ENCODE measurements at regions not wholly inside any gene's neighbourhood (a gene's known extent, or its start where the extent isn't known, plus 50 kb on each side); places are given as distances from the start of the nearest gene placed in this dataset.

- TF ChIP-seq POLR2AphosphoS5 (IDR thresholded peaks at IDR 0.05; ENCODE audit: low read depth, low read length) = no peak
- TF ChIP-seq TAF1 (IDR thresholded peaks at IDR 0.05; ENCODE audit: borderline replicate concordance, low read depth, low read length) = no peak
- TF ChIP-seq POLR2A (IDR thresholded peaks at IDR 0.05; ENCODE audit: low read depth, low read length) = no peak
- no peak for DNase-seq (ENCODE audit: insufficient read length)
- FAIRE-seq = no peak
These were observed 76.1 kb downstream of the RPL27A start for GRCh38 chr11:8758619-8759169.

DNA sequence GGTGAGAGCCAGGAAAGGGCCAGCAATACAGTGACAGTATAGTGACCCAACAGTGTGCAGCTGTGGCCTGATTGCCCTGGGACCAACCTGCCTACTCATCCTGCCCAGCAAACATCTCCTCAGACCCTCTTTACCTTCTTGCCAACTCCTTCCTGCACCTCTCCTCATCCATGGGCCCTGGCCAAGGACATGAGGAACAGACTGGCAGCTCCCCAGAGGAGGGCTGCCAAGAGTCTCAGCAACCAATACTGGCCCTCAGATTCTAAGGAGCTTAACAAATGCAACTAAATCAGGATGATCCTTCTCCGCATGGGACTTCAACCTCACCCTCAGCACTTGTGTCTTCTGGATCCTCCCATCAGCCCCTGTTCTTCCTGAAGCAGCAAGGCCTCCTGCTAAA lies 77.0 kb downstream of the RPL27A start:
- FAIRE-seq (no peak), DNase-seq (ENCODE audit: insufficient read length) (no peak)
- no peak for TF ChIP-seq TAF1 (IDR thresholded peaks at IDR 0.05; ENCODE audit: borderline replicate concordance, low read depth, low read length)
- no peak for TF ChIP-seq POLR2AphosphoS5 (IDR thresholded peaks at IDR 0.05; ENCODE audit: low read depth, low read length)
- no peak for TF ChIP-seq POLR2A (IDR thresholded peaks at IDR 0.05; ENCODE audit: low read depth, low read length)

DNA sequence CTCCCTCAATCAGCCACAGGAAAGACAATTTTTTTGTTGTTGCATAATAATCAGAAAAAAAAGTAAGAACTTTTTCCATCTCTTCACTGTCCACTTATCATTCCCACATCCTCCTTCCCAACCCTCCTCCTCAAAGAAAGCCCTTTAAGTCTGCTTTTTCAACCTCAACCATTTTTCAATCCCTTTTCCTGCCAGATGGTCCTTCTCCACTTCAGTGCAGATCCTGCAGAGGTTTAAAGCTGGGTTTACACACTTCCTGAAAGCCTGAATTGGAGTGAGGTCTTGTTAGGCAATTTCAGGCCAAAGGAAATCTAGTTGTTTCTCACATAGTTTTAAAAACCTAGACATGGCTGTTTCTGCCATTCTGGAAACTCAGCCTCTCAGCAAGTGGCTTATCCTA lies 78.3 kb downstream of the RPL27A start:
- TF ChIP-seq POLR2A (IDR thresholded peaks at IDR 0.05; ENCODE audit: low read depth, low read length) = no peak
- no peak for TF ChIP-seq POLR2AphosphoS5 (IDR thresholded peaks at IDR 0.05; ENCODE audit: low read depth, low read length)
- TF ChIP-seq TAF1 (IDR thresholded peaks at IDR 0.05; ENCODE audit: borderline replicate concordance, low read depth, low read length) = no peak
- no peak for FAIRE-seq
- no peak for DNase-seq (ENCODE audit: insufficient read length)

GRCh38 chr11:8763070-8763685 lies 80.6 kb downstream of the RPL27A start:
- DNase-seq (ENCODE audit: insufficient read length) = no peak
- TF ChIP-seq POLR2AphosphoS5 (IDR thresholded peaks at IDR 0.05; ENCODE audit: low read depth, low read length) (no peak), TAF1 (IDR thresholded peaks at IDR 0.05; ENCODE audit: borderline replicate concordance, low read depth, low read length) (no peak), POLR2A (IDR thresholded peaks at IDR 0.05; ENCODE audit: low read depth, low read length) (no peak)
- no peak for FAIRE-seq

- no peak for TF ChIP-seq POLR2AphosphoS5 (IDR thresholded peaks at IDR 0.05; ENCODE audit: low read depth, low read length)
- no peak for TF ChIP-seq TAF1 (IDR thresholded peaks at IDR 0.05; ENCODE audit: borderline replicate concordance, low read depth, low read length)
- no peak for FAIRE-seq
- no peak for DNase-seq (ENCODE audit: insufficient read length)
These were observed 82.7 kb downstream of the RPL27A start for GRCh38 chr11:8765294-8765693.

- FAIRE-seq (no peak), DNase-seq (ENCODE audit: insufficient read length) (no peak)
- TF ChIP-seq POLR2A (IDR thresholded peaks at IDR 0.05; ENCODE audit: low read depth, low read length) = no peak
- no peak for TF ChIP-seq POLR2AphosphoS5 (IDR thresholded peaks at IDR 0.05; ENCODE audit: low read depth, low read length)
- TF ChIP-seq TAF1 (IDR thresholded peaks at IDR 0.05; ENCODE audit: borderline replicate concordance, low read depth, low read length) = no peak
These were observed 83.7 kb downstream of the RPL27A start for GRCh38 chr11:8766043-8766987.

- DNase-seq (ENCODE audit: insufficient read length) = no peak
- TF ChIP-seq POLR2A (IDR thresholded peaks at IDR 0.05; ENCODE audit: low read depth, low read length) = no peak
- TF ChIP-seq POLR2AphosphoS5 (IDR thresholded peaks at IDR 0.05; ENCODE audit: low read depth, low read length) = no peak
- TF ChIP-seq TAF1 (IDR thresholded peaks at IDR 0.05; ENCODE audit: borderline replicate concordance, low read depth, low read length) = no peak
- no peak for FAIRE-seq
These were observed 84.4 kb downstream of the RPL27A start for GRCh38 chr11:8766988-8767374.

DNA sequence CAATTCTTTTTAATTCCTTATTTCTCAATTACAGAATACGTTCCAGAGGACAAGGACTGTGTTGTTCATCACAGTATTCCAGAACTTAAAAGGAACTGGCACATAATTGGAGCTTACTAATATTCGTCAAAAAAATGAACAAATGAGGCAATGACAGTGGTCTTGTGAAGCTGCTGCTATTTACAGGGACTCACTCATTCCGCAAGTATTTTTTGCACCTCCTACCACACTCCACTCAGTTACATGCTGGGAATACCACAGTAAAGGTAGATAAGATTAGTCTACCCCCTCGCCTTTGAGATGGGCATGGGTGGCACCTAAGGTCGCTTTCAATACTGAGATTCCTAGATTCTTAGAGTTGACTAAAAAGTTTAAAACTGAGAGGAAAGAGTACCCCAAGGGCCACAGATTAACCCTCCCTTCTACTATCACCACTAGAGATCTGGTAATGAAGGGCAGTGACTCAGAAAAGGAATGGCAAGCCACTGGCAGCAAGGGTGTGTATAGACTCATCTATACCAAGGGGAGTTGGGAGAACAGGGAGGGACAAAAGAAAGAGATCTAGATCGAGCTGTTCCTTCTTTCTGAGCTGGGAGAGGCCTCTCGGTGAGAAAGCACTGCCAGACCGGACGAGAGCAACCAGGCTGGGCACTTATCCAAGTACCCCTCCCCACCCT lies 85.0 kb downstream of the RPL27A start:
- DNase-seq (ENCODE audit: insufficient read length) (no peak), FAIRE-seq (no peak)
- TF ChIP-seq TAF1 (IDR thresholded peaks at IDR 0.05; ENCODE audit: borderline replicate concordance, low read depth, low read length) = no peak
- no peak for TF ChIP-seq POLR2AphosphoS5 (IDR thresholded peaks at IDR 0.05; ENCODE audit: low read depth, low read length)

DNA sequence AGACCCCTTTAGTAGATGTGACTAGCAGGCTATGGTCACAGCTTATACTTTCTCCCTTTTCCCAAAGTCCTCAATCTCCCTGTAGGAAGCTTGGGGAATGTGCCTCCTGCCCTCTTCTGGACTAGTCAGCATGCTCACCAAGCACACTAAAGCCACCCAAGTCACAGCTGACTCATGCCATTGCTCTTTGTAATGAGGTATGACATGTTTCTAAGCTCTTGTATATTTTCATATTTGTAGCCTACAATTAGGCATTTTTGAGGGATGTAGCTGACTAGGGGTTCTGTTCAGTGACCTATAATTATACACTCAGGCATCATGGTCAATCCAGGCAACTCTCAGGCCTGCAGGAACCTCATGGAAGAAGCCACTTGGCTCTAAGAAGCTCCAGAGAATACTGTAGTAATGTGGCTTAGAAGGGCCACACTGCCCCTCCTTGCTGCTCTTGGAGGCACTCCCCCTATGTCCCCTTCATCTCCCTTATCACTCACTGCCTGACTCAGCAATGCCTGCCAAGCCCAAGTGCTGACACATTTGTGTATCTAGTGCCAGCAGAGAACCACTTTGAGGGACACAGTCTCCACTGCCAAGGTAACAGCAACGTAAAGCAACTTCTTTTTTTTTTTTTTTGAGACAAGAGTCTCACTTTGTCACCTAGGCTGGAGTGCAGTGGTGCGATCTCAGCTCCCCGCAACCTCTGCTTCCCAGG lies 86.2 kb downstream of the RPL27A start:
- DNase-seq (ENCODE audit: insufficient read length) (no peak), FAIRE-seq (peak; percentile 27)
- no peak for TF ChIP-seq TAF1 (IDR thresholded peaks at IDR 0.05; ENCODE audit: borderline replicate concordance, low read depth, low read length)
- TF ChIP-seq POLR2AphosphoS5 (IDR thresholded peaks at IDR 0.05; ENCODE audit: low read depth, low read length) = no peak
- TF ChIP-seq POLR2A (IDR thresholded peaks at IDR 0.05; ENCODE audit: low read depth, low read length) = no peak

- no peak for FAIRE-seq
These were observed 90.3 kb downstream of the RPL27A start for GRCh38 chr11:8772571-8773519.

More at GRCh38 chr11:8772571-8773519, 90.3 kb downstream of the RPL27A start:
- TF ChIP-seq POLR2A (IDR thresholded peaks at IDR 0.05; ENCODE audit: low read depth, low read length) = no peak
- TF ChIP-seq POLR2AphosphoS5 (IDR thresholded peaks at IDR 0.05; ENCODE audit: low read depth, low read length) = no peak
- TF ChIP-seq TAF1 (IDR thresholded peaks at IDR 0.05; ENCODE audit: borderline replicate concordance, low read depth, low read length) = no peak
- no peak for DNase-seq (ENCODE audit: insufficient read length)

All from GM12892 (cell line).